ENCODE measurements at regions not wholly inside any gene's neighbourhood (a gene's known extent, or its start where the extent isn't known, plus 50 kb on each side); places are given as distances from the start of the nearest gene placed in this dataset.
"Not testable (repeated sequence)": the region's sequence is repeated elsewhere in the genome, so short reads cannot be mapped to it uniquely, and the experiment has no call there.

- intact Hi-C loops (cut with micrococcal nuclease), result no loop called here
- no peak for TF ChIP-seq CTCF (IDR thresholded peaks at IDR 0.05; ENCODE audit: unreplicated experiment)
These were observed 185.6 kb upstream of the COL3A1 start for GRCh38 chr2:188788621-188789020.

GRCh38 chr2:188789951-188790350, 184.2 kb upstream of the COL3A1 start:
- Mint-ChIP-seq H3K27ac (ENCODE audit: low read depth, unreplicated experiment) (peak overlapping the region; percentile 21), H3K4me3 (ENCODE audit: unreplicated experiment) (no peak overlapping the region), H3K9me3 (ENCODE audit: unreplicated experiment) (no peaks in the 10 kb centered on the region), H3K27me3 (ENCODE audit: insufficient read depth, unreplicated experiment) (no peaks in the 10 kb centered on the region), H3K4me1 (ENCODE audit: insufficient read depth, unreplicated experiment) (peaks cover 41% of the 10 kb centered on the region), H3K36me3 (ENCODE audit: insufficient read depth, unreplicated experiment) (no peaks in the 10 kb centered on the region)
- ChIA-PET POLR2A (no interaction called here), CTCF (no interaction called here)
- no peak for DNase-seq (ENCODE audit: unreplicated experiment)
- no TSS peak for BruUV-seq (replicated peaks)
- no peak for TF ChIP-seq CTCF (IDR thresholded peaks at IDR 0.05; ENCODE audit: unreplicated experiment)
- intact Hi-C loops (cut with micrococcal nuclease), result no loop called here

More at GRCh38 chr2:188788621-188789020, 185.6 kb upstream of the COL3A1 start:
- H3K27ac Mint-ChIP-seq (ENCODE audit: low read depth, unreplicated experiment), result peak overlapping the region; percentile 43
- no peak overlapping the region for H3K4me3 Mint-ChIP-seq (ENCODE audit: unreplicated experiment)
- H3K27me3 Mint-ChIP-seq (ENCODE audit: insufficient read depth, unreplicated experiment), result no peaks in the 10 kb centered on the region
- DNase-seq (ENCODE audit: unreplicated experiment), result peak; percentile 84
- no peaks in the 10 kb centered on the region for H3K36me3 Mint-ChIP-seq (ENCODE audit: insufficient read depth, unreplicated experiment)
- CTCF ChIA-PET, result interaction anchor here (1.1 kb wide), 1 partner anchor 266 kb away, joined by 3 read pairs; no protein-coding TSS in a partner anchor
- peaks cover 46% of the 10 kb centered on the region for H3K4me1 Mint-ChIP-seq (ENCODE audit: insufficient read depth, unreplicated experiment)
- no TSS peak for BruUV-seq (replicated peaks)
- H3K9me3 Mint-ChIP-seq (ENCODE audit: unreplicated experiment), result no peaks in the 10 kb centered on the region
- POLR2A ChIA-PET, result interaction anchor here (0.6 to 1.7 kb wide), 7 partner anchors 9 to 653 kb away, joined by 3 to 5 read pairs (median 3); partner anchors contain the start of gene WDR75

GRCh38 chr2:188794453-188794852, 179.7 kb upstream of the COL3A1 start:
- intact Hi-C loops (cut with micrococcal nuclease); H3K4me1 Mint-ChIP-seq (ENCODE audit: insufficient read depth, unreplicated experiment); BruUV-seq (replicated peaks); DNase-seq (ENCODE audit: unreplicated experiment); H3K36me3 Mint-ChIP-seq (ENCODE audit: insufficient read depth, unreplicated experiment); H3K9me3 Mint-ChIP-seq (ENCODE audit: unreplicated experiment); H3K27me3 Mint-ChIP-seq (ENCODE audit: insufficient read depth, unreplicated experiment); POLR2A ChIA-PET; H3K27ac Mint-ChIP-seq (ENCODE audit: low read depth, unreplicated experiment); H3K4me3 Mint-ChIP-seq (ENCODE audit: unreplicated experiment): not testable (repeated sequence)
- CTCF ChIA-PET, result interaction anchor here (0.7 kb wide), 1 partner anchor 9 kb away, joined by 5 read pairs; no protein-coding TSS in a partner anchor

GRCh38 chr2:188795762-188796161, 178.4 kb upstream of the COL3A1 start:
- H3K9me3 Mint-ChIP-seq (ENCODE audit: unreplicated experiment), result no peaks in the 10 kb centered on the region
- H3K36me3 Mint-ChIP-seq (ENCODE audit: insufficient read depth, unreplicated experiment), result no peaks in the 10 kb centered on the region
- DNase-seq (ENCODE audit: unreplicated experiment), result no peak
- H3K27me3 Mint-ChIP-seq (ENCODE audit: insufficient read depth, unreplicated experiment), result no peaks in the 10 kb centered on the region
- H3K4me1 Mint-ChIP-seq (ENCODE audit: insufficient read depth, unreplicated experiment), result no peaks in the 10 kb centered on the region
- H3K27ac Mint-ChIP-seq (ENCODE audit: low read depth, unreplicated experiment), result no peak overlapping the region
- CTCF ChIA-PET, result interaction anchor here (0.7 kb wide), 1 partner anchor 67 kb away, joined by 4 read pairs; no protein-coding TSS in a partner anchor
- BruUV-seq (replicated peaks), result no TSS peak
- POLR2A ChIA-PET, result no interaction called here
- H3K4me3 Mint-ChIP-seq (ENCODE audit: unreplicated experiment), result no peak overlapping the region
- TF ChIP-seq CTCF (IDR thresholded peaks at IDR 0.05; ENCODE audit: unreplicated experiment), result no peak
- intact Hi-C loops (cut with micrococcal nuclease), result no loop called here

GRCh38 chr2:188797371-188797770, 176.8 kb upstream of the COL3A1 start:
- H3K4me1 Mint-ChIP-seq (ENCODE audit: insufficient read depth, unreplicated experiment), result no peaks in the 10 kb centered on the region

More at GRCh38 chr2:188797371-188797770, 176.8 kb upstream of the COL3A1 start:
- BruUV-seq (replicated peaks), result no TSS peak
- intact Hi-C loops (cut with micrococcal nuclease), result no loop called here
- no peak overlapping the region for H3K27ac Mint-ChIP-seq (ENCODE audit: low read depth, unreplicated experiment)
- no peaks in the 10 kb centered on the region for H3K9me3 Mint-ChIP-seq (ENCODE audit: unreplicated experiment)
- no peak overlapping the region for H3K4me3 Mint-ChIP-seq (ENCODE audit: unreplicated experiment)
- DNase-seq (ENCODE audit: unreplicated experiment), result no peak
- ChIA-PET CTCF (no interaction called here), POLR2A (interaction anchor here (1.1 kb wide), 1 partner anchor 9 kb away, joined by 3 read pairs; no protein-coding TSS in a partner anchor)
- H3K27me3 Mint-ChIP-seq (ENCODE audit: insufficient read depth, unreplicated experiment), result no peaks in the 10 kb centered on the region
- no peak for TF ChIP-seq CTCF (IDR thresholded peaks at IDR 0.05; ENCODE audit: unreplicated experiment)
- H3K36me3 Mint-ChIP-seq (ENCODE audit: insufficient read depth, unreplicated experiment), result no peaks in the 10 kb centered on the region
